ENCODE measurements at regions not wholly inside any gene's neighbourhood (a gene's known extent, or its start where the extent isn't known, plus 50 kb on each side); places are given as distances from the start of the nearest gene placed in this dataset.

GRCh38 chr14:50002926-50003212 lies 110.0 kb downstream of the ARF6 start:
- H3K27ac ChIP-seq = peak overlapping the region; percentile 98
- H3K4me2 ChIP-seq = peak overlapping the region; percentile 87
- H3K4me1 ChIP-seq (ENCODE audit: insufficient read depth) = peaks cover 48% of the 10 kb centered on the region
- H3K27me3 ChIP-seq = no peaks in the 10 kb centered on the region
- WGBS (ENCODE audit: low lambda C conversion rate, missing lambda C conversion rate) = 30% methylated on average over 7 of the region's 7 CpGs
- peak overlapping the region; percentile 37 for H3K4me3 ChIP-seq
- H3K36me3 ChIP-seq (replicated peaks; ENCODE audit: insufficient read depth, low read depth) = no peaks in the 10 kb centered on the region
- H3K79me2 ChIP-seq = no peaks in the 10 kb centered on the region
- peak overlapping the region; percentile 64 for H2AFZ ChIP-seq
- no peak for DNase-seq (ENCODE audit: low spot score)
- H3K9me2 ChIP-seq (replicated peaks; ENCODE audit: insufficient read depth) = no peaks in the 10 kb centered on the region
- H3K9me3 ChIP-seq (ENCODE audit: low read depth) = no peaks in the 10 kb centered on the region
- no peaks in the 10 kb centered on the region for H4K20me1 ChIP-seq (ENCODE audit: insufficient read depth, poor library complexity, severe bottlenecking)
- TF ChIP-seq EZH2 (IDR thresholded peaks at IDR 0.05; ENCODE audit: borderline replicate concordance) = no peak
- TF ChIP-seq CTCF (IDR thresholded peaks at IDR 0.05; ENCODE audit: poor library complexity) = no peak
- TF ChIP-seq EZH2phosphoT487 (IDR thresholded peaks at IDR 0.05; ENCODE audit: low read depth, severe bottlenecking, unreplicated experiment) = no peak

- H3K4me2 ChIP-seq = peak overlapping the region; percentile 87
- H3K9me2 ChIP-seq (replicated peaks; ENCODE audit: insufficient read depth) = no peaks in the 10 kb centered on the region
- H3K27ac ChIP-seq = peak overlapping the region; percentile 98
- no peaks in the 10 kb centered on the region for H3K27me3 ChIP-seq
- peak overlapping the region; percentile 64 for H2AFZ ChIP-seq
- DNase-seq (ENCODE audit: low spot score) = peak; percentile 91
- 5% methylated on average over 49 of the region's 54 CpGs for WGBS (ENCODE audit: low lambda C conversion rate, missing lambda C conversion rate)
- H3K36me3 ChIP-seq (replicated peaks; ENCODE audit: insufficient read depth, low read depth) = no peaks in the 10 kb centered on the region
- peaks cover 48% of the 10 kb centered on the region for H3K4me1 ChIP-seq (ENCODE audit: insufficient read depth)
- H3K4me3 ChIP-seq = peak overlapping the region; percentile 37
- TF ChIP-seq EZH2phosphoT487 (IDR thresholded peaks at IDR 0.05; ENCODE audit: low read depth, severe bottlenecking, unreplicated experiment) (no peak), CTCF (IDR thresholded peaks at IDR 0.05; ENCODE audit: poor library complexity) (peak; percentile 12)
- H3K79me2 ChIP-seq = no peaks in the 10 kb centered on the region
- no peaks in the 10 kb centered on the region for H3K9me3 ChIP-seq (ENCODE audit: low read depth)
- no peaks in the 10 kb centered on the region for H4K20me1 ChIP-seq (ENCODE audit: insufficient read depth, poor library complexity, severe bottlenecking)
Observed at GRCh38 chr14:50003213-50004021, 110.5 kb downstream of the ARF6 start.

- WGBS (ENCODE audit: low lambda C conversion rate, missing lambda C conversion rate) = 81% methylated on average over 4 of the region's 4 CpGs
- no peak for DNase-seq (ENCODE audit: low spot score)
Observed at GRCh38 chr14:50006141-50006540, 110.2 kb downstream of the VCPKMT start.

GRCh38 chr14:50007123-50007903 lies 109.1 kb downstream of the VCPKMT start:
- no peaks in the 10 kb centered on the region for H3K9me3 ChIP-seq (ENCODE audit: low read depth)
- no peak overlapping the region for H2AFZ ChIP-seq
- no peaks in the 10 kb centered on the region for H3K36me3 ChIP-seq (replicated peaks; ENCODE audit: insufficient read depth, low read depth)
- H3K79me2 ChIP-seq = no peaks in the 10 kb centered on the region
- no peak for TF ChIP-seq CTCF (IDR thresholded peaks at IDR 0.05; ENCODE audit: poor library complexity)
- TF ChIP-seq EZH2phosphoT487 (IDR thresholded peaks at IDR 0.05; ENCODE audit: low read depth, severe bottlenecking, unreplicated experiment) = no peak
- no peak for TF ChIP-seq EZH2 (IDR thresholded peaks at IDR 0.05; ENCODE audit: borderline replicate concordance)
- H3K27ac ChIP-seq = peak overlapping the region; percentile 75
- WGBS (ENCODE audit: low lambda C conversion rate, missing lambda C conversion rate) = 52% methylated on average over 9 of the region's 9 CpGs
- no peak overlapping the region for H3K4me2 ChIP-seq
- peaks cover 13% of the 10 kb centered on the region for H3K4me1 ChIP-seq (ENCODE audit: insufficient read depth)
- no peaks in the 10 kb centered on the region for H3K9me2 ChIP-seq (replicated peaks; ENCODE audit: insufficient read depth)
- peak; percentile 37 for DNase-seq (ENCODE audit: low spot score)
- no peak overlapping the region for H3K4me3 ChIP-seq
- no peaks in the 10 kb centered on the region for H3K27me3 ChIP-seq
- H4K20me1 ChIP-seq (ENCODE audit: insufficient read depth, poor library complexity, severe bottlenecking) = no peaks in the 10 kb centered on the region

More at GRCh38 chr14:50006141-50006540, 110.2 kb downstream of the VCPKMT start:
- Histone ChIP-seq H3K4me3 (no peak overlapping the region), H3K4me2 (no peak overlapping the region), H3K9me2 (replicated peaks; ENCODE audit: insufficient read depth) (no peaks in the 10 kb centered on the region), H2AFZ (no peak overlapping the region), H3K9me3 (ENCODE audit: low read depth) (no peaks in the 10 kb centered on the region), H3K36me3 (replicated peaks; ENCODE audit: insufficient read depth, low read depth) (no peaks in the 10 kb centered on the region), H3K79me2 (no peaks in the 10 kb centered on the region), H3K27me3 (no peaks in the 10 kb centered on the region), H3K4me1 (ENCODE audit: insufficient read depth) (peaks cover 24% of the 10 kb centered on the region), H3K27ac (peak overlapping the region; percentile 75), H4K20me1 (ENCODE audit: insufficient read depth, poor library complexity, severe bottlenecking) (no peaks in the 10 kb centered on the region)
- TF ChIP-seq EZH2phosphoT487 (IDR thresholded peaks at IDR 0.05; ENCODE audit: low read depth, severe bottlenecking, unreplicated experiment) = no peak
